ENCODE measurements at regions not wholly inside any gene's neighbourhood (a gene's known extent, or its start where the extent isn't known, plus 50 kb on each side); places are given as distances from the start of the nearest gene placed in this dataset.

DNA sequence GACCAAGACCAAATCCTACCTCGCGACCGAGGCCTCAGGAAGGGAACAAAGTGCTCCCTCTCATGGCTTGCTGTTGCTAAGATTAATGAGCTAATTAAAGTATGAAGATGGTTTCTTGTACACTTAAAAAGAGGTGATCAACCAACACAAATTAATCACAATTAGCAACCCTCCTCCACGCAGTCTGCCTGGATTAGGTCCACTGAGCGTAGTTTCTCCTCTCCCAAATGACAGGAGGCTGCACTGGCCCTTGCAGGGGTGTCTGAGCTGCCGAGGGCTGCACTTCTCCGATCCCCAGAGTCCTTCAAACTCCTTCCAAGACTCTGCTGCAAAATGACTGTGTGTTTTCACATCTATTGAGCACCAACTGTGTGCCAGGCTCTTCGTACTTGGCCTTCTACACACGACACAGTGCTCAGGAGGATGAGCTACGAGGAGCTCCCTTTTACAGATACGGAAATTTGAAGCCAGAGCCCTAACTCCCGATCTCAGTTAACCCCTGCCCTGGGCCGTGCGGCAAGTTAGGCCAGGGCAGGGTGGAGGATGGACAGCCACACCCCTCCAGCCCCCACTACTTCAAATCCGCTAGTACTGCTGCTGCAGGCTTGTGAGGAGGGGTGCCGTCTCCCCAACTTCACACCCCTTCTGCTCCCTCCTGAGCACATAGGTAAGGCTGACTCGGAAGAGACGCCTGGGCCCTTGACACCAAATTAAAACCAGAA, 101.0 kb upstream of the LINGO1 start:
- H3K4me3 ChIP-seq (ENCODE audit: control insufficient read depth, low read depth, low read length), result no peak overlapping the region
- DNase-seq (ENCODE audit: low read depth), result no peak
- TF ChIP-seq, protein P1, sequence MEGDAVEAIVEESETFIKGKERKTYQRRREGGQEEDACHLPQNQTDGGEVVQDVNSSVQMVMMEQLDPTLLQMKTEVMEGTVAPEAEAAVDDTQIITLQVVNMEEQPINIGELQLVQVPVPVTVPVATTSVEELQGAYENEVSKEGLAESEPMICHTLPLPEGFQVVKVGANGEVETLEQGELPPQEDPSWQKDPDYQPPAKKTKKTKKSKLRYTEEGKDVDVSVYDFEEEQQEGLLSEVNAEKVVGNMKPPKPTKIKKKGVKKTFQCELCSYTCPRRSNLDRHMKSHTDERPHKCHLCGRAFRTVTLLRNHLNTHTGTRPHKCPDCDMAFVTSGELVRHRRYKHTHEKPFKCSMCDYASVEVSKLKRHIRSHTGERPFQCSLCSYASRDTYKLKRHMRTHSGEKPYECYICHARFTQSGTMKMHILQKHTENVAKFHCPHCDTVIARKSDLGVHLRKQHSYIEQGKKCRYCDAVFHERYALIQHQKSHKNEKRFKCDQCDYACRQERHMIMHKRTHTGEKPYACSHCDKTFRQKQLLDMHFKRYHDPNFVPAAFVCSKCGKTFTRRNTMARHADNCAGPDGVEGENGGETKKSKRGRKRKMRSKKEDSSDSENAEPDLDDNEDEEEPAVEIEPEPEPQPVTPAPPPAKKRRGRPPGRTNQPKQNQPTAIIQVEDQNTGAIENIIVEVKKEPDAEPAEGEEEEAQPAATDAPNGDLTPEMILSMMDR (conservative IDR thresholded peaks at IDR 0.05; ENCODE audit: control insufficient read depth, insufficient read depth, low read depth, low read length), result no peak

GRCh38 chr15:77732514-77733335, 100.0 kb upstream of the LINGO1 start:
- no peak overlapping the region for H3K4me3 ChIP-seq (ENCODE audit: control insufficient read depth, low read depth, low read length)
- no peak for DNase-seq (ENCODE audit: low read depth)
- TF ChIP-seq, protein P1 (conservative IDR thresholded peaks at IDR 0.05; ENCODE audit: control insufficient read depth, insufficient read depth, low read depth, low read length), result no peak

DNA sequence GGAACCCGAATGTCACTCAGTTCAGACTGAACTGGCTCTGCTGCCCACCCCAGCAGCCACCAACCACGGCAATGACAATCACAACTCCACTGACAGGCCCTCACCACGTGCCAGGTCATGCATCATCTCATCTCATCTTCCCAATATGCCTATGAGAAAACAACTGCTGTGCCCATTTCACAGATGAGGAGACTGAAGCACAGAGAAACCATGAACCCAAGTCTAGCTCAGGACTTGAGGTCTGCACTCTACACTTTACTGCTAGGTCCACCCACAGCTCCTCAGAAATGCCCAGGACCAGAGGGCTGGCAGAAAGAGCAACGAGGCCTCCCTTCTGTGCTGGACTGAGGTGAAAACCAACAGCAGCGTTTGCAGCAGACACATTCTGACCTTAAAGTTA, 99.2 kb upstream of the LINGO1 start:
- TF ChIP-seq, protein P1 (conservative IDR thresholded peaks at IDR 0.05; ENCODE audit: control insufficient read depth, insufficient read depth, low read depth, low read length), result no peak
- H3K4me3 ChIP-seq (ENCODE audit: control insufficient read depth, low read depth, low read length), result no peak overlapping the region
- no peak for DNase-seq (ENCODE audit: low read depth)

DNA sequence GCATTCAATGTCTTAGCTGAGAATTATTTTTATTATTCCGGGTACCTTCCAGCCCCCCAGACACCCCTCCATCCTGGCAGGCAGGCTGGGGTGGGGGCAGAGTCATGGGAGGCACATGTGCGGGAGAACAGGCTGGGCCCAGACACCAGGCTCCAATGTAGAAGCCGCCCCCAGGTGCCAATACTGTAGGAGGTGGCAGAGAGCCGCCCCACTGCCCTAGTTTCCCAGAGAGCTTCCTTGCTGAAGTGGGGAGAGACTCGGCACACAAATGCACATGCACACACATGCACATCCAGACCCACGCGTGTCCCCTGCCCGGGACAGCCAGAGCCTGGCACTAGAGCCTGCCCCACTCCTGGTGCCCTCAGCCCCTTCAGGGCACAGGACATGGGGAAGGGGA, 98.4 kb upstream of the LINGO1 start:
- no peak for DNase-seq (ENCODE audit: low read depth)
- TF ChIP-seq, protein P1 (conservative IDR thresholded peaks at IDR 0.05; ENCODE audit: control insufficient read depth, insufficient read depth, low read depth, low read length), result no peak
- H3K4me3 ChIP-seq (ENCODE audit: control insufficient read depth, low read depth, low read length), result no peak overlapping the region

DNA sequence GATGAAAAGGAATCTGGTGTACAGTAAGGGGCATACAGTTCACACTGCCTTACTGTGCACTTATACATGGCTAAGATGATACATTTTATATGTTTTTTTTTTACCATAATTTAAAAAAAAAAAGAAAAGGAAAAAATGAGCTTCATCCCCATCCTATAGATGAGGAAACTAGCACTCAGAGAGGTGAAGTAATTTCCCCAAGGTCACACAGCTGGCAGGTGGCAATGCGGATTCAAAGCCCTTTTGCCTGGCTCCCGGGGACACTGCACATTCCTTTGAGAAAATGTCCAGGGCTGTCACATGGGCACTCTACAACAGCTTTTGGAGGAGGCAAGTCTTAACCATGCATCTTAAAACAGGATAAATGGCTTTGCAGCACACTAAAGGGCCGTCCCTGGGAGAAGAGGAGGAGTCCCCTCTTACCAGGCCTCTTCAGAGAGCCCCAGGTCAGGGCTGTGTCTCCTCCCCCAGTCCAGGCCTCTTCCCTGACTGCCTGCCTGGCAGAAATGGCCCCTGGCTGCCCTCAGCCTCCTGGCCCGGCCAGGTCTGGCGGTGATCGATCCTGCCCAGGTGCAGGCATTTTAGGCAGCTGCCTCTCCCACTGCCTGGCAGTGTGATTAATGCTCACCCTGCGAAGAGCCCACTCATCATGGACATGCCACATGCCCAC, 95.1 kb upstream of the LINGO1 start:
- DNase-seq (ENCODE audit: low read depth), result no peak
- no peak overlapping the region for H3K4me3 ChIP-seq (ENCODE audit: control insufficient read depth, low read depth, low read length)
- TF ChIP-seq, protein P1 (conservative IDR thresholded peaks at IDR 0.05; ENCODE audit: control insufficient read depth, insufficient read depth, low read depth, low read length), result no peak

DNA sequence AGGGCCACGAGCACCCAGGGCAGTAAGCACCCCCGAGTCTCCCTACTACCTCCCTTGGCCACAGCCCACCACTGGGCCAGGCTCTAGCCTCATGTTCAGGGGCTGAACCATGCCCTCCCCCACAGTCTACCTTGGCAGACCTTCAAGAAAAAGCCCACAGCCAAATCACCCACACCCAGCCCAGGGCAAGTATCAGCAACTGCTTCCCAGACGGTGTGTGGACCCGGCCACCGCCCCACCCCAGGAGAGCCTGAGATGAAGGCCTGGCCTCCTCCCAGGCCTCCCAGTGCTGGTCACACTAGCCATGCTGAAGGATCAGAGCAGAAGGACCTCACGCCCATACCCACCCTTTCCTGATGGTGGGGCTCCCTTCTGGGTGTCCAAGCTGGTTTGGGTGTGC, 92.0 kb upstream of the LINGO1 start:
- DNase-seq (ENCODE audit: low read depth), result no peak
- TF ChIP-seq, protein P1 (conservative IDR thresholded peaks at IDR 0.05; ENCODE audit: control insufficient read depth, insufficient read depth, low read depth, low read length), result no peak
- no peak overlapping the region for H3K4me3 ChIP-seq (ENCODE audit: control insufficient read depth, low read depth, low read length)

Measured in fibroblast of mammary gland (primary cell).